ENCODE measurements at regions not wholly inside any gene's neighbourhood (a gene's known extent, or its start where the extent isn't known, plus 50 kb on each side); places are given as distances from the start of the nearest gene placed in this dataset.

DNA sequence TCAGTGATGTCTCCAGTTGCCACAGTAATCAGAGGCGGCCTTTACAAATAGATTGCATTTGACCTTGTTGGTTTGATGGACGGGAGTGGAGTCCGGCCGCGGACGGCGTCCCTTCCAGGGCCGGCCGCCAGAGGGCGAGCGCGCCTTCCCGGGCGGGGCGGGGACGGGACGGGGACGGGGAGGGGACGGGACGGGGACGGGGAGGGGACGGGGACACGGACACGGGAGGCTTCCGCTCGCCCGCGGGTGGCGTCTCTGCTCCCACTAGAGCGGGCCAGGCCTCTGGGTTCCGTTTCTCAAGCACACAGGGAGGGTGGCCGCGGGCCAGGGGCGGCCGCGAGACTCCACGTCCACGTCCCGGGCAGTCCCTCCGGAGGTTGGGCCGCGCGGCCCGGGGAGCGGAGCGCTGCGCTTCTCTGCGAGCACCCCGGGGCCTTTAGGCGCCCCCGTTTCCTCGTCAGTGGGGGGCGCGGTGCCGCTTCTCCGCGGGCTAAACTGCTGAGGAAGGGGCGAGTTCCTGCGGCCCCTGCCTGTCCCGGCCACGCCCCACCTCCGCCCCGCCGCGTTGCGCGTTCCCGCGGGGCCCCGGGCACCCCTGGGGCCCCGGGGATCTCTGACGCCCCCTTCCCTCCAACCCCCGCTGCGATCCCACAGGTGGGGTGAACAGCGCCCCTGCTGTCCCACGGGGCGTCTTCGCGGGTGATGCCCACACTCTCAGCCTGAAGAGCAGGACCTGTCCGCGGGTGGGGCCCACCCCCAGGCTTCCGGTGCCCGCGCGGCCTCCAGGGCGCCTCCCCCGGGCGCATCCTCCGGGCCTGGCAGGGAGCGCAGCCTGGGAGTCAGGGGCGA, 84.2 kb upstream of the MKI67 start:
- TF ChIP-seq EZH2 (IDR thresholded peaks at IDR 0.05; ENCODE audit: borderline replicate concordance, low read length): no peak
- TF ChIP-seq CTCF (conservative IDR thresholded peaks at IDR 0.05 in 1 of 2, IDR thresholded peaks at IDR 0.05 in 1 of 2; ENCODE audit: extremely low read depth in 1 of 2, insufficient read depth in 1 of 2, low read depth in 1 of 2, low read length in 2 of 2): peak; percentile 44 to 71

Data from mammary epithelial cell (primary cell).